ENCODE measurements at regions not wholly inside any gene's neighbourhood (a gene's known extent, or its start where the extent isn't known, plus 50 kb on each side); places are given as distances from the start of the nearest gene placed in this dataset.

DNA sequence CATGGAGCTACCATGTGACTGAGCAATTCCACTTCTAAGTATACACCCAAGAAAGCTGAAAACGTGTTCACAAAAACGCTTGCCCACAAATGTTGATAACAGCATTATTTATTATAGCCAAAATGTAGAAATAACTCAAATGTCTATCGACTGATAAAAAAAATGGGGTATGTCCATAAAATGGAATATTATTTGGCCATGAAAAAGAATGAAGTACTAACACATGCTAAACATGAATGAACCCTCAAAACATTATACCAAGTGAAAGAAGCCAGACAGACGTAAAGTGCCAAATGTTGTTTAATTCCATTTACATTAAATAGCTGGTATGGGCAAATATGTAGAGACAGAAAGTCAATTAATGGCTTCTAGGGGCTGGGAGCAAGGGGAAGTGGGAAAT is 184.9 kb upstream of the IRX2 start:
- Mint-ChIP-seq H3K27me3 (no peaks in the 10 kb centered on the region), H3K4me1 (ENCODE audit: low read depth) (no peaks in the 10 kb centered on the region), H3K27ac (no peak overlapping the region), H3K4me3 (no peak overlapping the region), H3K9me3 (peaks cover 9% of the 10 kb centered on the region), H3K36me3 (ENCODE audit: low read depth) (no peaks in the 10 kb centered on the region)
- DNase-seq, result no peak

- DNase-seq, result no peak
These were observed 178.3 kb upstream of the IRX2 start for GRCh38 chr5:2929779-2930178.

GRCh38 chr5:2921651-2922050 is 170.2 kb upstream of the IRX2 start:
- no peaks in the 10 kb centered on the region for H3K36me3 Mint-ChIP-seq (ENCODE audit: low read depth)
- H3K4me3 Mint-ChIP-seq, result no peak overlapping the region
- H3K27me3 Mint-ChIP-seq, result no peaks in the 10 kb centered on the region
- DNase-seq, result no peak
- no peak overlapping the region for H3K27ac Mint-ChIP-seq
- H3K9me3 Mint-ChIP-seq, result peaks cover 4% of the 10 kb centered on the region
- no peaks in the 10 kb centered on the region for H3K4me1 Mint-ChIP-seq (ENCODE audit: low read depth)

More at GRCh38 chr5:2929779-2930178, 178.3 kb upstream of the IRX2 start:
- no peaks in the 10 kb centered on the region for H3K27me3 Mint-ChIP-seq
- H3K9me3 Mint-ChIP-seq, result peaks cover 5% of the 10 kb centered on the region
- no peaks in the 10 kb centered on the region for H3K36me3 Mint-ChIP-seq (ENCODE audit: low read depth)
- no peak overlapping the region for H3K4me3 Mint-ChIP-seq
- no peak overlapping the region for H3K27ac Mint-ChIP-seq
- H3K4me1 Mint-ChIP-seq (ENCODE audit: low read depth), result no peaks in the 10 kb centered on the region

DNA sequence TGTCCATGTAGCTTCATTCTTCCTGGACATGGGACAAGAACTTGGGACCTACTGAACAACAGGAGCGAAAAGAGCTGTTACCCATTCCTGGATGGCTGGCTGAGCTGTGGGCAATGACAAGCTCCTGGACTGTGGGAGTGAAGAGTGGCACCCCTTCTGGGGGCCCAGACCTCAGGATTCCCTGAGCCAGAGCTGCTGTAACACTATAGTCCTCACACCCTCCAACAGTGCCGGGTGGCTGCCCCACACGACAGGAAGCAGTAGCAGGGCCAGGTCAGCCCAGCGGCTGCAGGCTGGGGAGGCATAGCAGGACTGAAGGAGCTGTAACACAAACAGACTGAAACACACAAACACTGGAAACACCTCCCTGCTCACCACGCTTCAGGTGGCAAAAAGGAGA is 169.7 kb upstream of the IRX2 start:
- peaks cover 4% of the 10 kb centered on the region for H3K9me3 Mint-ChIP-seq
- H3K27me3 Mint-ChIP-seq, result no peaks in the 10 kb centered on the region
- no peak overlapping the region for H3K27ac Mint-ChIP-seq
- DNase-seq, result no peak
- H3K4me3 Mint-ChIP-seq, result no peak overlapping the region
- no peaks in the 10 kb centered on the region for H3K4me1 Mint-ChIP-seq (ENCODE audit: low read depth)
- no peaks in the 10 kb centered on the region for H3K36me3 Mint-ChIP-seq (ENCODE audit: low read depth)

GRCh38 chr5:2920312-2920711 is 168.8 kb upstream of the IRX2 start:
- H3K4me3 Mint-ChIP-seq, result no peak overlapping the region
- DNase-seq, result no peak
- no peaks in the 10 kb centered on the region for H3K36me3 Mint-ChIP-seq (ENCODE audit: low read depth)
- no peak overlapping the region for H3K27ac Mint-ChIP-seq
- H3K27me3 Mint-ChIP-seq, result no peaks in the 10 kb centered on the region
- peaks cover 4% of the 10 kb centered on the region for H3K9me3 Mint-ChIP-seq
- no peaks in the 10 kb centered on the region for H3K4me1 Mint-ChIP-seq (ENCODE audit: low read depth)

DNA sequence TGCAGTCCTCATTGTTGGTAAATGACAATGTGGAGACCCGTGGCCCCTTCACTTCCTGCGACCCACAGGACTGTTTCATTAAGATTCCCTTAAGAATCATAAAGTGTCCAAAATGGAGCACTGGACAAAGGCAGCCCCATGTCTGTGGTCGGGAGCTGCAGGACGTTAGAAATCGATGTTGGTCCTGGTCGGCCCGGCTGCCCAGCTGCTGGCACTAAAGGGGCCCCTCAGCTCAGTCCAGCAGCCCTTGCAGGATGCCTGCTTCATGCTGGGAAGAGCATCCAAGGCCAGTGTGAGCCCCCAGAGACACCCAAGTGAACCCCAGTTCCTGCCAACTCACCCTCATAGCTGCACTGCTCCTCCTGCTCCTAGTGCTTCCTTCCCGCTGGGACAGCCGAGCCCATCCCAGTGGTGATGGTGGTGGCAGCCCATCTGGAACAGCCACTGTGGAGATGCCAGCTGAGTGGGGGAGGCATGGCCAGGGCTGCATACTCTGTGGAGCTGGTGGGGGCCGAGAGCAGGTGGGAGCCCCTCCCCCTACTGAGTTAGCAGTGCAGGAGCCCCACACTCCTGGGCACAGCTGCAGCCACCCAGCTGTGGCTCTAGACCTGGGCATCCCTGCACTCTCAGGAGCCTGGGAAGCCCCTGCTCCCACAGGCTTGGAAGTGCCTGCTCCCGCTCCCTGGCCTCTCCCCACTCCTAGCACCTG is 168.0 kb upstream of the IRX2 start:
- no peaks in the 10 kb centered on the region for H3K27me3 Mint-ChIP-seq
- H3K9me3 Mint-ChIP-seq, result peaks cover 5% of the 10 kb centered on the region
- no peak overlapping the region for H3K4me3 Mint-ChIP-seq
- no peak overlapping the region for H3K27ac Mint-ChIP-seq
- no peaks in the 10 kb centered on the region for H3K4me1 Mint-ChIP-seq (ENCODE audit: low read depth)
- no peak for DNase-seq
- no peaks in the 10 kb centered on the region for H3K36me3 Mint-ChIP-seq (ENCODE audit: low read depth)

DNA sequence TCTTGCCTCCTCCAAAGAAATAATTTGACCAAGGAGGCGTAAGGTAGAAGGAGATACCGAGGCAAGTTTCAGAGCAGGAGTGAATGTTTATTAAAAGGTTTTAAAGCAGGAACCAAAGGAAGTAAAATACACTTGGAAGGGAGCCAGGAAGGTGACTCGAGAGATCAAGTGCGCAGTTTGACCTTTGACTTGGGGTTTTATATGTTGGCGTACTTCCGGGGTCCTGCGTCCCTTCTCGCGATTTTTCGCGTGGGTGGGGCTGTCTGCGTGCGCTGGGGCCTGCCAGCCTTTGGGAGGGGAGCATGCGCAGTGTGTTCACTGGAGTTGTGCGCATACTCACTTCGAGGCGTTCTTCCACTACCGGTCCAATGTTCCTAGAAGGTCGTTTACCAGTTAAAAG is 166.0 kb upstream of the IRX2 start:
- Mint-ChIP-seq H3K27me3 (no peaks in the 10 kb centered on the region), H3K36me3 (ENCODE audit: low read depth) (no peaks in the 10 kb centered on the region)

GRCh38 chr5:2917093-2917492 is 165.6 kb upstream of the IRX2 start:
- H3K4me3 Mint-ChIP-seq, result no peak overlapping the region
- no peak for DNase-seq
- H3K9me3 Mint-ChIP-seq, result peaks cover 4% of the 10 kb centered on the region
- H3K4me1 Mint-ChIP-seq (ENCODE audit: low read depth), result no peaks in the 10 kb centered on the region
- no peaks in the 10 kb centered on the region for H3K36me3 Mint-ChIP-seq (ENCODE audit: low read depth)
- no peaks in the 10 kb centered on the region for H3K27me3 Mint-ChIP-seq
- H3K27ac Mint-ChIP-seq, result no peak overlapping the region

More for the DNA sequence above, 166.0 kb upstream of the IRX2 start:
- Mint-ChIP-seq H3K4me3 (no peak overlapping the region), H3K9me3 (peaks cover 4% of the 10 kb centered on the region), H3K4me1 (ENCODE audit: low read depth) (no peaks in the 10 kb centered on the region), H3K27ac (no peak overlapping the region)
- DNase-seq, result no peak

DNA sequence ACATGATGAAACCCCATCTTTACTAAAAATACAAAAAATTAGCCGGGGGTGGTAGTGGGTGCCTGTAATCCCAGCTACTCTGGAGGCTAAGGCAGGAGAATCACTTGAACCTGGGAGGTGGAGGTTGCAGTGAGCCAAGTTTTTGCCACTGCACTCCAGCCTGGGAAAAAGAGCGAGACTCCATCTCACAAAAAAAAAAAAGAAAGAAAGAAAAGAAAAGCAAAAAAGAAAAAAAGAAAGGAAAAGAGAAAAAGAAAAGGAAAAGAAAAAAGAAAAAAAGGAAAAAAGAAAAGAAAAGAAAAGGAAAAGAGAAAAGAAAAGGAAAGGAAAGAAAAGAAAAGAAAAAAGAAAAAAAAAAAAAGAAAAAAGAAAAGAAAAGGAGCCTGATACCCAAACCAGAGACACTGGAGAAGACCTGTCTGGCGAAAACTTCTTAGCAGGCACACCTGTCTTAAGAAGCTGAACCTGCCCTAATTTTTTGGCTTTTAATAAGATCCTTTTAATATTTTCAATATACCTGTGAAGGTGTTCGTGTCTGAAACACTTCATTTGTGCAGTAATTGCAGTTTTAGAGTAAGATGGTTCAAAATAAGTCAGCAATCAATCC is 164.7 kb upstream of the IRX2 start:
- Mint-ChIP-seq H3K36me3 (ENCODE audit: low read depth) (no peaks in the 10 kb centered on the region), H3K27ac (no peak overlapping the region), H3K27me3 (no peaks in the 10 kb centered on the region), H3K4me3 (no peak overlapping the region), H3K9me3 (peaks cover 4% of the 10 kb centered on the region), H3K4me1 (ENCODE audit: low read depth) (no peaks in the 10 kb centered on the region)
- DNase-seq, result no peak

DNA sequence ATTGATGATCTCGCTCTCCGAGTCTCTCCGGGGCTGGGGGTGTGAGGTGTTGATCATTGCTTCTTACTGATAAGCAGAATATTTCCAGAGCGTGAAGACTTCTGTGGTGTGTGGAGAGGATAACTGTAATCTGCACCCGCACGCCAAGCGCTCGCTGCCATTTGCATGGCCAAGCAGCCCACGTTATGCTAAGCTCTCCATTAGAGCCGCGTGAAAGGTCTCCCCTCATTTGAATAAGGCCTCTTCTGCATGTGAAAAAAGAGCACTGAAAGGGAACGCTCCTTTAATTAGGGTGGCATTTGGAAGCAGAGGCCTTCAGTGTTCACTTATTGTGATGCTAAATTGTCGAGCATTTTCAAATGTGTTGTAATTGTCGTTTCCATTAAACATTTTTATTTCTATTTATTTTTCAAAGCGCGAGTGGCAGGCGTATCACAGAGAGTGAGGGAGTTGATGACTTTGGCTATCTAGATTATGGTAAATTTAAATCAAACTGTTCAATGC is 163.6 kb upstream of the IRX2 start:
- Mint-ChIP-seq H3K4me1 (ENCODE audit: low read depth) (no peaks in the 10 kb centered on the region), H3K27me3 (no peaks in the 10 kb centered on the region), H3K36me3 (ENCODE audit: low read depth) (no peaks in the 10 kb centered on the region), H3K27ac (no peak overlapping the region), H3K9me3 (peaks cover 4% of the 10 kb centered on the region), H3K4me3 (no peak overlapping the region)
- DNase-seq, result no peak

GRCh38 chr5:2914022-2914661 is 162.7 kb upstream of the IRX2 start:
- Mint-ChIP-seq H3K36me3 (ENCODE audit: low read depth) (no peaks in the 10 kb centered on the region), H3K9me3 (peaks cover 4% of the 10 kb centered on the region), H3K27ac (no peak overlapping the region), H3K27me3 (no peaks in the 10 kb centered on the region), H3K4me3 (no peak overlapping the region), H3K4me1 (ENCODE audit: low read depth) (no peaks in the 10 kb centered on the region)
- DNase-seq, result no peak

- H3K27me3 Mint-ChIP-seq, result no peaks in the 10 kb centered on the region
- no peaks in the 10 kb centered on the region for H3K4me1 Mint-ChIP-seq (ENCODE audit: low read depth)
- DNase-seq, result no peak
- H3K36me3 Mint-ChIP-seq (ENCODE audit: low read depth), result no peaks in the 10 kb centered on the region
- no peak overlapping the region for H3K4me3 Mint-ChIP-seq
- H3K9me3 Mint-ChIP-seq, result peaks cover 2% of the 10 kb centered on the region
- no peak overlapping the region for H3K27ac Mint-ChIP-seq
These were observed 161.8 kb upstream of the IRX2 start for GRCh38 chr5:2913281-2913680.

GRCh38 chr5:2912741-2913140 is 161.3 kb upstream of the IRX2 start:
- no peaks in the 10 kb centered on the region for H3K4me1 Mint-ChIP-seq (ENCODE audit: low read depth)
- H3K27ac Mint-ChIP-seq, result no peak overlapping the region
- H3K9me3 Mint-ChIP-seq, result peaks cover 1% of the 10 kb centered on the region
- no peaks in the 10 kb centered on the region for H3K36me3 Mint-ChIP-seq (ENCODE audit: low read depth)
- no peaks in the 10 kb centered on the region for H3K27me3 Mint-ChIP-seq
- DNase-seq, result no peak
- no peak overlapping the region for H3K4me3 Mint-ChIP-seq

GRCh38 chr5:2910401-2911175 is 159.1 kb upstream of the IRX2 start:
- H3K27me3 Mint-ChIP-seq, result no peaks in the 10 kb centered on the region
- no peak overlapping the region for H3K4me3 Mint-ChIP-seq
- no peak overlapping the region for H3K27ac Mint-ChIP-seq
- no peaks in the 10 kb centered on the region for H3K4me1 Mint-ChIP-seq (ENCODE audit: low read depth)
- H3K9me3 Mint-ChIP-seq, result peaks cover 3% of the 10 kb centered on the region
- DNase-seq, result no peak
- H3K36me3 Mint-ChIP-seq (ENCODE audit: low read depth), result no peaks in the 10 kb centered on the region
